HG03060 (cell line): ENCODE measurements at regions not wholly inside any gene's neighbourhood (a gene's known extent, or its start where the extent isn't known, plus 50 kb on each side); places are given as distances from the start of the nearest gene placed in this dataset.

Experiments used
- ATAC-seq: cut with Tn5 transposase; IDR thresholded peaks from one replicate; pipeline ENCODE4 v1.9.1; 2021; ENCODE audit warnings: low read depth, moderate number of reproducible peaks; ENCODE audit not compliant: unreplicated experiment

DNA sequence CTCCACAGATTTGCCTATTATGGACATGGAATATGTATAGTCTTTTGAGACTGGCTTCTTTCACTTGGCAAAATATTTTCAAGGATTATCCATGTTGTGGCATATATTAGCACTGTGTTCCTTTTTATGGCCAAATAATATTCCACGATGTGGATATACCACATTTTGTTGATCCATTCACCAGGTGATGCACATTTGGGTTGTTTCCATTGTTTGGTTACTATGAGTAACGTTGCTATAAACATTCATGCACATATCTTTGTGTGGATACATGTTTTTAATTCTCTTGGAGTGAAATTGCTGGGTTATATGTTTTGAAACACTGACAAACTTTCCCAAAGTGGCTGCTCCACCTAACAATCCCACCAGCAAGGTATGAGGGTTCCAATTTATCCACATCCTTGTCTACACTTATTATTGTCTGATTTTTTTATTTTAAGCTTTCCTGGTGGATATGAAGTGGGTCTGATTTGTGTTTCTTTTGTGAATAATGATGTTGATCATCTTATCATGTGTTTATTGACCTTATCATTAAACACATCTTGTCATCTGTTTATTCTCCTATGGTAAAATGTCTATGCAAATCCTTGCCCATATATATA is 116.2 kb upstream of the FRMD6 start:
- no peak for ATAC-seq

DNA sequence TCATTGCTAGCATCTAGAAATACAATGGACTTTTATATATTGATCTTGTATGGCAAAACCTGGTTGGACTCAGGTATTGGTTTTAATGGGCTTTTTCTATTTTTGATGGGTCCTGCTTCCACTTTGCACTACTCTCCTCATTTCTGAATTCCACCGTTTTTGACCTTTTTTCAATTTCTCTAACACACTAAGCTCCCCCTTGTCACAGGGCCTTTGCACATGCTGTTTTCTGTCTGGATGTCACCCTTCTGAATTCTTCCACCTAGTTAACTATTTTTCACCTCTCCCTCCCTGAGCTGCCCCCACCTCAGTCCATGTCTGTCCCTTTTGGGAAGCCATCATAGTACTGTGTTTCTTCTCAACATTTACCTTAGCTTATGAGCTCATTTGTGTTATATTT is 112.7 kb upstream of the FRMD6 start:
- ATAC-seq = no peak

DNA sequence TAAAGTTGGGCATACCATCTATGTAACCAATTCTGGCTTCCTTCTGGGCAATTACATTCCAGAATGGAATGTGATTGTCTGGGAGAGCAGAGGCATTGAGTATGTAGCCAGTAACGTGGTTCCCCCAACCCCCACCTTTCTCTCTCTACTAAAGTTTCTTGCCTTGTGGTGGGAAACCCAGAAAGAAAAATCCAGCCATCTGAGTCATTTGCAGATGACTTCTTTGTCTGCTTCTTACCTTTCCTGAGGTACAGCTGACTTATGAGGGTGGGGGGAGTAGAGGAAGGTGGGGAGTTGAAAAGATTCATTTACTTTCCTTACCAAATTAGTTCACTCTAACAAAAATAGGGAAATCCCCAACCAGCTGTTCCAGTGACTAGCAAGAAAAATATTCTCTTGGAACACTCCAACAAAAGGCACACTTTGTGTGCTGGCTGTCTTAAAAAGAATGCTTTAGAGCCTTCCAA is 112.1 kb upstream of the FRMD6 start:
- ATAC-seq = no peak

DNA sequence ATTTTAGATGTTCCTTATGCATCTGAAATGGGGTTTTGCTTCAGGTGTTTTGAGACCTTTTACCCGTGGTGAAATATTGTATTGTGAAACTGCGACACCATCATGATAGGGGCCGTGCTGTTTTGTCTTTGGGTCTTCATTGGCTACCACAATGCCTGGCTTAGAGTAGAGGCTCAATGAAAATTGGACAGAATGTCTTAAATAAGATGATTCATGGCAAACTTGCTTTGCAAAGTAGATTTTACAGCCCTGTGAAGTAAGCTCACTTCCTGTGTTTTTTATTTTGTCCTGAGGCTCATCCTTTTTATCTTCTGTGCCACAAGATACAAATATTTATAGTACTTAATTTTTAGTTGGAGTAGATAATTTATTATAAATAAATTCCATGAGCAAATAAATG is 111.3 kb upstream of the FRMD6 start:
- ATAC-seq = no peak

DNA sequence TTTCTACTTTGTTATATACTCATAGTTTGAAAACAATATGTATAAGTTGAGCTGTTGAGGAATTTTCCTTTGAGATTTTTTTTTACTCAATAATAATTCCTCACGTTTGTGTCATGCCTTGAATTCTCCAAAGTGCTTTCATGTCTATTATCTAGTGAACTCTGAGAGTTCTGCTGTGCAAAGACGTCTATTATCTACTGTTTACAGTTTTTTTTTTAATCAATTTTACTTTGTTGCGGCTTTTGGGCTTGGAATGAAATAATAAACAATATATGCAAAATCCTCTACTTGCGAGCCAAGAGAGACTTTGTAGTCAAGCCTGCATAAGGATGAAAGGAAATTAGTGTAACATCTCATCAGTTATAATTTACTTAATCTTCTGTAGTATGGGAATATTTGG is 107.2 kb upstream of the FRMD6 start:
- no peak for ATAC-seq

DNA sequence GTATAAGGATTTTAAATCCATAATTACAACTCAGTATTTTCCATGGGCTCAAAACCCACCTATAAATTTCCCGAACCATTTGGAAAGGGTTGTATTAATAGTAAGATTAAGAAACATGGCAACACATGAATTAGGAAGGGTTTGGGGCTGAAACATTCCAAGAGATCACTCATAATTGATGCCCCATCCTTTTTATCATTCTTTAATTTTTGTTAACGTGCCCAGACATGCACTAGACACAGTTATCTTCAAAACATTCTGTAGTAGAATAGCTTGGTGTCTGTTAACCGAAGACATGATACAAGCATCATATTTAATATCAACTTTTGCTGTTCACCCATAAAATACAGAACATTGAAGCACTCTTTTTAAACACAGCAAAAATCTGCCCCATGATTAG is 106.8 kb upstream of the FRMD6 start:
- ATAC-seq = no peak

DNA sequence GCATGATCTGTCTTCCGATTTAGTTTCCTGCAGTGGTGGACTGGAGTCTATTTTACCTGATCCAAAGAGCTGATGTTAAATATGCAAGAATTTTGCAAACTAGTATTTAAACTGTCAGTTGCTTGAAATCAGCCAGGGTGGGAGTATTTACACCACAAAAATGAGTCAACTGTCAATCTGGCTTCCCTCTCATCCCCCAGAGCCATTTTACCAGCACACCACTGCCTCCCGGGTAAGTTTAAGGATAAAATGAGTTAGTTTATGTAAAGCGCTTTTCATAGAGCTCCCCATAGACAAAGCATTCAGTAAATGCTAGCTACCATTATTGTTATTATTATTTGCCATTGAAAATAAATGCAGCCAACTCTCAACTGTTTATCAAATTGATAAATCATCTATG is 106.3 kb upstream of the FRMD6 start:
- ATAC-seq = no peak

DNA sequence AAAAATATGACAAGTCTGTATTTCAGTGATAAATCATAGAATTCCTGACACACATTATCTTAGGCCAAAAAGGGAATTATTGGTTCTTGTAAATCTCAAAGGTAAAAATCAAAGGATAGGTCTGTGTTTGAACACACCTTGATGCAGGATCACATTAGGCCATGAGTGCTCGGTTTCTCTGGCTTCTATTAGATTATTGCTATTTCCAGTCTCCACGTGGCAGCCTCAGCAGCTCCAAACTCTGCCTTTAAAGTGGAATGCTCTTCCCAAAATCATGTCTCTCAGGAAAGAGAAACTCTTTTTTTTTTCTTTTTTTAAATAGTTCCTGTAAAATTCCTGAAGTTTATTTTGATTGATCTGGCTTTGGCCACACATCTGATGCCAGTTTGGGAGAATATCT is 105.6 kb upstream of the FRMD6 start:
- ATAC-seq = no peak

DNA sequence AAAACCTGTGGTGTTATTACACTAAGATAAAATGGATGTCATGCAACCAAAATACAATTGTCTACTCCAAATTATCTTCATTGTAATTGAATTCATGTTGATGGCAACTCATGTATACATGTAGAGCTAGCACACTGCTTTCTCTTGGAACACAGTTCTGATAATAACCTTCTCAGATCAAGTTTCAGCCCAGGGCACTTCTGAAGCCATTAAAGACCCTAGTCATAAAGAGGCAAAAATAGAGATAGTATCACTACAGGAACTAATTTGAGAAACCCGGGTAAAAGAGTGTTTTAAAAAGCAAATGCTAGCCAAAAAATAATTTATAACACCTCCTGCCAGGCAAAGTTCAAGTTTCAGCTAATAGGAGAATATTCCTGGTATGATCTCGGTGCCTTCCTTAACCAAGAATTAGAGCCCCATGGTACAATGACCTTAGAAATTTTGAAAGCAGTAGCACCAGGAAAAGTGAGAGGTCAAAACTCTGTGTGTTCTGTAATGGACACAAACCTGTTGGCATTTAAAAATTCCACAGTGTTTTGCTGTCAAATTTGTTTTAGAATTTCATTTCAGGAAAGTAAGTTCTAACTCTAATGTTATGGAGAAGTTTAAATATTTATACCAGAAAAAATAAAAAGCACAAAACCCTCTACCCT is 105.0 kb upstream of the FRMD6 start:
- ATAC-seq = no peak

DNA sequence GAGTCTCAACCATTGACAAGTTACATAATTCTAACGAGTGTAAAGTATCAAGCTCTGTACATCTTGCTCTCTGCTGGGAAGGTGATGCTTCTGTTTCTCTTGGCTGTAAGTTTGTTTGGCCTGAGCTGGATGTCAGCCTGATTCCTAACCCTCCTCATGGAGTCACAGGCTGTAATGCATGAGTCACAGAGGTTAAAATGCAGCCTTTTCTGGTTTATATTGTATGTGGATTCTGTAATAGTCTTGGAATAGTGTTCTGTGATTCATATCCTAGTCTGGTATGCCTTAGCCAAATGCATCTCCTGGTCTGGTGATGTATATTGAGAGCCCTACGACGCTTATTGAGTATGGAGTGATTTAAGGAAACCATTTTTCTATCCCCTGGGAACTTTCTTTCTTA is 104.5 kb upstream of the FRMD6 start:
- ATAC-seq = no peak

DNA sequence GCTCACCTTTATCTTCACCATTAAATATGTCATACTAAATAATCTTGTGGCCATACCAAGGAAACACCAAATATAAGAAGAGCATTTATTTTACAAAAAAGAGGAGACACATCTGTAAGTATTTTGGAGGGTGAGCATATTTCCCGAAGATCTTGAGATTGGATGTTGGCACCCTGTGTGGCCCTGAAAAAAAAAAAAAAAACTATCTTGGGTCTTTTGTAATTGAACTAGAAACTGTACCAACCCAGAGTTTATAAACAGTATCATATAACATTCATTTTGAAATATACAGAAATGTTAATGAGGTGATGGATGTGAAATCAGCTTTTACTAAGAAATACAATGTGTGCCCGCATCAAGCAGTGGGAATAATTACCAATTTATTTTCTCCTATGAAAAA is 104.0 kb upstream of the FRMD6 start:
- no peak for ATAC-seq

DNA sequence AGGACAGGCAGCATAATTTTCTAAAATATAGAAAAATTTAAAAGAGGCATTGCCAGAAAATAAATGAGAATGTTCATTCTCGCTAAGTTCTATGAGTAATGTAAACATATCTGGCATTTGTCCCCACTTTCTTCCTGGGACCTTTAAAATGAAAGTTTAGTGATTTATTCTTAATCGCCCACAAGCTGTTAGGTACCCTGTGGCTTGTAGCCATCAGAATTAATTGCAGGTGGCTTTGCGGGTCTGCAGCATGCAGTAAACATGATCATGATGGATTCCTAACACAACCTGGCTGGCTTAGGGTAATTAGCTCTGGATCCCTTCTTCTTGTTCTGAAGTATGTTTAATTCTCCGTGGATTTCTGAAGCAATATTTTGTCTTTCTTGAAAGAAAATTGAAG is 103.5 kb upstream of the FRMD6 start:
- no peak for ATAC-seq

DNA sequence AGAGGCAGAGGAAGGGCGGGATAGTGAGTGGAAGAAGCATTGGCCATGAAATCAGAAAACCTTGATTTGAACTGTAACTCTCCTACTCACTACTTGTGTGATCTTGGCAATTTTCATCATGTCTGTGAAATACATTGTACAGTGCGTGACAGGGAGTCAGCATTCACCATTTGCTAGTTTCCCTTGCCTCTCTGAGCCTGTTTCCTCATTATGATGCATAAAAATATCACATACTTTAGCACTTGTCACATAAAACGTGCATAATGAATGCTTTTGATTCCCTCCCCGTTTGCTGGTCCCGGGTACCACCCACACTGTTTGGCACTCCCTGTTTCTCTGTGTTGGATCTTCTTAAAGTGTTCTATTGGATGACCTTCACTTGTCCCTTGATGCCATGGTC is 101.1 kb upstream of the FRMD6 start:
- ATAC-seq = no peak

DNA sequence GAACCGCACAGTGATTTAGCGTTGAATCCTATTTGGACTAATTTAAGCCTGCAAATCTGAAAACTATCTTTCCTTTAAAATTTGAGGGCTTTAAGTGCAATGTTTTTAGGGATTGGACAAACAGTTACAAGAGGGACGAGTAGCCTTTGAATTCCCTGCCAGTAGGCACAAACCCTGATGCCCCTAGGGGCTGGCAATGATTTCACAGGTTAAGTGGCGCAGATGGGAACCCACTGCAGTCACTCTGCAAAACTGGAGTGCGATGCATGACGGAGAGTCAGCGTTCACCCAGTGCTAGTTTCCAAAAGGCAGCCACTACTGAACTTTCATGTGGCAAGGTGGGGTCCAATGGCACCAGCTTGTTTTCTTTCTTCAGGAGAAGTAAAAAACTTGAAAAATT is 99.4 kb upstream of the FRMD6 start:
- ATAC-seq = no peak

DNA sequence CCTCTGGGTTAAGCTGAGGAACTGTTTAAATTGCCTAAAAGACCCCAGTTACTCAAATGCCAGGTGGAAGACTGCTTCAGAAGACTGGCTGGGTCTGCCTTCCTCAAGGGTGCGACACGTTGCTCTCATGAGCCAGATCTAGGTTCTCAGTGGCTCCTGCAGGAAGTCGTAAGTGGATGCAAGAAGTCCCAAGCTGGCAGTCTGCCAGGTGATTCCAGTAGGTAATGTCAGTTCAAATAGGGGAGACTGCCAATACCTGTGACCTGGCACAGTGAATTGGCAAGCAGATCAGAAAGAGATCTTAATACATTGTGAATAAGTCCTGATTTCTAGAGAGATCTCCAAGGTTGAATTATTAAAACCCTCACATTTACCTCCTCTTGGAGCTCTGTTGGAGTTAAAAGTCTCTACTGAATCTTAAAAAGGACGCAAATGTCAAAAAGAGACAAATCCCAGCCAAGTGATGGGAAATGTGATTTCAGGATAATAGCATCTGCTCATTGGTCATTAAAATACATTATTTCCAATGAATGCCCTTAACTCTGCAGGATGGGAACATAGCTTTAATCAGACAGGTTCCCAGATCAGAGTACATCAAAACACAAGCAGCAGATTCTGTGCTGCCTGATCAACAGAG is 98.8 kb upstream of the FRMD6 start:
- ATAC-seq = no peak

DNA sequence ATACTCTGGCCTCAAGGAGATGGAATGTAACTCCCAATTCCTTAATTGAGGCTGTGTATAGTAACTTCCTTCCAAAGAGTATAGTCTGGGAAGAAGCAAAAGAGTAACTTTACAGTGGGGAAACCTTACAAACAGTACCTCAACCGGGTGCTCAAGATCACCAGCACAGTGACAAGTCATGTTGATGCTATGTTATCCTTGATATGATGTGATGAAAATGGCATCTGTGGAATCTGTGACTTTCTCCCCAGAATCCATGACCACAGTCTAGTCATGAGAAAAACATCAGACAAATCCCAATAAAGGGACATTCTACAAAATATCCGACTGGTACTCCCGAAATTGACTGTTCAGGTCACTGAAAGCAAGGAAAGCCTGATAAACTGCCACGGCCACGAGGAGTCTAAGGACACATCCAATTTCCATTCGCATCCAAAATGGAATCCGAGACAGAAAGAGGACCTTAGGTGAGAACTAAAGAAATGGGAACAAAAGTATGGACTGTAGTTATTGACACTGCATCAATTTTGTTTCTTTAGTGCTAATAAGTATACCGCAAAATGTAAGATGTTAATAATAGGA is 97.3 kb upstream of the FRMD6 start:
- no peak for ATAC-seq

DNA sequence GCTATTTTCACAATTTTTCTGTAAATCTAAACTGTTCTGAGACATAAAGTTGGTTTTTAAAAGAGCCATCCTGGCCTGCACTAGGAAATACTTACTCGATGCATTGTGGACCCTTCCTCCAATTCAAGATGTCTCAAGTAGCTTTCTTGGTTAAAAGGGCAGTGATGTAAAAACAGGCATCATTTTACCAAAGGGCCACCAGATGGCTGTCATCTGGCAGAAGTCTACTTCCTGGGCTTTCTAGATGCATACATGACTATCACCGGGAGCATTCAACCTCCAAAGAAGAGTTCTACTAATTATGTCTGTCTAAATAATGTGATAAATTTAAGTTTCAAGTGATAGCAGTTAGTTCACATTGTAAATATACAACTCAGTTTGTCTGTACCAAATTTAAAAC is 96.8 kb upstream of the FRMD6 start:
- ATAC-seq = no peak

DNA sequence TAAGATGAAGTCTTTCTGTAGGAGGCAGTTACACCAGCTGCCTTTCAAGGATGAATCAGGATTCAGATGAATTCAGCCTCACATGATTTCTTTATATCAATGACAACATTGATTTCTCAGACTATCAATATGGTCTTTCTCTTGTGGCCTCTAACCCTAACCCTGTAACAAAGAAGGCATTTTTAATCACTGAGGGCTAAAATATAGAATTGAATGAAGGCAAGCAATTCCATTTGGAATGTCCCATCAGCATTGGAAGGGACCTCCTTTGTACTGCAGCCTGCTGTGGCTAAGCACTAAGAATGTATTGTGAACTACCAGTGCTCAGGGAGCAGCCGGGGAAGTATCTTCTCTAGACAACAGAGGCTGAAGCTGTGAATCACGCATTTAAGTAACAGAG is 90.6 kb upstream of the FRMD6 start:
- ATAC-seq = no peak

DNA sequence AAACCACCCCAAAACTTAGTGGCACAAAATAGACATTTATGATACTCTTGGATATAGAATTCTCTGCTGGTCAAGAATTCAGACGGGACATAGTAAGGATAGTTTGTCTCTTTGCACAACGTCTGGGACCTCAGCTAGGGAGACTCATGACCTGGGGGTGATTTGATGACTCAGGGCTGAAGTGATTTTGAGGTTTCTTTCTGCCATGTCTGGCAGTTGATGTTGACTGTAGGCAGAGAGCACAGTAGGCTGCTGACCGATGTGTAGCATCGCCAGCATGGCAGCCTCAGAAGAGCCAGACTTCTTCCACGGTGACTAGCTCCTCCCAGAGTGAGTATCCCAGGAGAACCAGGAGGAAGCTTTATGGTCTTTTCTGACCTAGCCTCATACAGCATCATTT is 88.9 kb upstream of the FRMD6 start:
- ATAC-seq = no peak

DNA sequence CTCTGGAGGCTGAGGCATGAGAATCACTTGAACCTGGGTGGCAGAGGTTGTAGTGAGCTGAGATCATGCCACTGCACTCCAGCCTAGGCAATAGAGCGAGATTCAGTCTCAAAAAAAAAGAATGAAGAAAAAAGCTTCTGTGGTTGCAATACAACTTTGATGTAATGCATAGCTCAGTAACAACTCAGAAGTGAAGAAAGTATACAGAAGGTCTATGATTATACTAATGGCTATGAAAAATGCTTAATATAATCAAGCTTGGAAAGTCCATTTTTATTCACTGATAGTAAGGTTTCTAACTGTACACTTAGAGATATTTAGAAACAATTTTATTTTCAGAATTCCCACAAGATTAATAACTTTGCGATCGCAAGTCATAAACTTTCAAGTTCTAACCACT is 88.2 kb upstream of the FRMD6 start:
- ATAC-seq = no peak

DNA sequence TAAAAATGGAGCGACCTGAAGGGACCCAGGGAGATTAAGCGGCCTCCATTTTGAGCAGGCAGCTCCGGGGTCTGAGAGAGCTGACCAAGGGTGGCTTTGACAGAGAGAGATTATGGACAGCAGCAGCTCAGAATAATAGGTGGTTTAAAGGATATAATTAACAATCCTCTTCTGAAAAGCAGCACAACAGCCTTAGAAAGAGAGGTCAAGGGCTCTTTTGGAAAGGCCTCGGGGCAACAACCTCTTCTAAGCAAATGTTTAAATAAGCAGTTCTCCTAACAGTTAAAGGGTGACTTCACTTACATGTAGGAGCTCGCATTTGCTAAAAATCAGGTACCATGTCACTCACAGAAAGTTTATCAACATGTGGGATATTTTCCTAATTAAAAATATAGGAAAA is 87.2 kb upstream of the FRMD6 start:
- ATAC-seq = no peak
